Mesodermal cell (in vitro differentiated cells): ENCODE measurements at regions not wholly inside any gene's neighbourhood (a gene's known extent, or its start where the extent isn't known, plus 50 kb on each side); places are given as distances from the start of the nearest gene placed in this dataset.

Experiments
- H3K27ac ChIP-seq: 2 replicates; pipeline ENCODE4 v1.7.0; 2013; ENCODE audit warnings: mild to moderate bottlenecking, low read depth, low read length, moderate library complexity; ENCODE audit not compliant: severe bottlenecking
- H3K36me3 ChIP-seq: 2 replicates; pipeline ENCODE4 v1.7.1; 2013; ENCODE audit warnings: mild to moderate bottlenecking, low read length, moderate library complexity; ENCODE audit not compliant: control insufficient read depth, insufficient read depth
- H3K4me1 ChIP-seq: one replicate; pipeline ENCODE4 v1.7.1; 2013; ENCODE audit warnings: mild to moderate bottlenecking, low read length; ENCODE audit not compliant: insufficient read depth, control insufficient read depth, poor library complexity, severe bottlenecking
- H3K4me3 ChIP-seq: 2 replicates; pipeline ENCODE4 v1.7.0; 2013; ENCODE audit warnings: low read length, control low read depth, mild to moderate bottlenecking; ENCODE audit not compliant: insufficient read depth, poor library complexity, severe bottlenecking; ENCODE audit errors: extremely low read depth
- H3K9me3 ChIP-seq: 2 replicates; pipeline ENCODE4 v1.7.1; 2013; ENCODE audit warnings: mild to moderate bottlenecking, low read length, moderate library complexity; ENCODE audit not compliant: control insufficient read depth
- WGBS, 2 experiments: methylation state at CpG; one replicate each; pipeline ENCODE4 v1.1.5; 2013; ENCODE audit warnings: missing lambda C conversion rate in 2 of 2; ENCODE audit not compliant: insufficient coverage in 2 of 2; 5-methylcytosine and 5-hydroxymethylcytosine counted together

DNA sequence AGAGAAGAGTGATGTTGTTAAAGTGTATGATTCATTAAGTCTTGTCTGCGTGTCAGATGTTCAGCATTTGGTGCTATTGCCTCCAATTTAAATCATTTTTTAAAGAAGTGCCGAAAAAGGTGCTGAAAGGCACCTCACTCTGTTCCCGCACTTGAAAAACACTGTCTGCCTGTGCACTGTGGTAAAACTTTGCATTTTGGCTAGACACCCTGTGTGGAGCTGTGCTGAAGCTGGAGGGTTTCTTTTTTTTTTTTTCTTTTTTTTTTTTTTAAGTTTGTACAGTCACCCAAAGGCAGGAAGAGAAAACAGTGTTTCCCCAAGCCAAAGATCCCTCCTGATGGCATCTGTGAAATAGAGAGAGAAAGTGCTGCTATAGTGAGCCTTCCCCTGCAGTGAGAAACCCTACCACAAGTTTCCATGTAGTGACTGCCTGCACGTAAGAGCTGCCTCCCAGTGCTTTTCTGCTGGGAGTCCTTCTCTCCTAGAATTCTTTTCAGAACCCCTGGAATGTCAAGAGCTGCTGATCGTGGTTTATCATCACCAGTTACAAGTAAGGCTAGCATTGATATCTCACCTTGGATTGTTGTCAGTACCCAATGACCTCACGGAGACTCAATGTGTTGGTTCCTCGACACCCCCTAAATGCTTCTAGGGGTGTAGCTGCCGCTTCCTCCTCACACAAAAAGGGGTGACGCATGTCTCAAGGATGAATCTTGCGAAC, 116.0 kb upstream of the SOX9 start:
- 88 to 89% methylated on average over 8 to 9 of the region's 10 CpGs for WGBS, 2 experiments
- H3K4me1 ChIP-seq = no peaks in the 10 kb centered on the region
- no peaks in the 10 kb centered on the region for H3K36me3 ChIP-seq
- no peak overlapping the region for H3K4me3 ChIP-seq
- no peak overlapping the region for H3K27ac ChIP-seq
- H3K9me3 ChIP-seq = no peaks in the 10 kb centered on the region

DNA sequence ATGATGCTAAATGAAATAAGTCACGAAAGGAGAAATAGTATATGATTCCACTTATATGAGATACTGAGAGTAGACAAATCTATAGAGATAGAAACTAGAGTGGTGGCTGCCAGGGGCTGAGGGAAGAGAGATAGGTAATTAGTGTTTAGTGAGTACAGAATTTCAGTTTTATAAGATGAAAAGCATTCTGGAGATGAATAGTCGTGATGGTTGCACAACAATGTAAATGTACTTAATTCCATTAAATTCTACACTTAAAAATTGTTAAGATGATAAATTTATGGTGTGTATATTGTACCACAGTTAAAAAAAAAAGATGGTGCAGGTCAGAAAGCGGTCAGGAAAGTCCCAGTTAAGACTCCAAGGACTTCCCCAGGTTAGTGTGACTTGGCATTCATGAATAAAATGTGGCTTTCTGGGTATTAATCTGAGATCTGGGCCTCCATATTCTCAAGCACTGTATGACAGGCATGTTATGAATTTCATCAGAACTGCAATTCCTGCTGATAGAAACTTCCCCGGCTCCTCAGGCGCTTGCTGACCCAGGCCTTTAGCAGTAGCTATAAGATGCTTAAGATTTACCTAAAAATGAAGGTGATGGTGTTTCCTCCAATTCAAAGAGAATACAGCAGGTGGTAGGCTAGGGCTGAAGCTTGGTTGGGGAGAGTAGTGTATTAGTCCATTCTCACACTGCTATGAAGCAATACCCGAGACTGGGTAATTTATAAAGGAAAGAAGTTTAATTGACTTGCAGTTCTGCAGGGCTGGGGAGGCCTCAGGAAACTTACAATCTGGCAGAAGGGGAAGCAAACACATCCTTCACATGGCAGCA, 115.3 kb upstream of the SOX9 start:
- no peaks in the 10 kb centered on the region for H3K36me3 ChIP-seq
- no peaks in the 10 kb centered on the region for H3K9me3 ChIP-seq
- no peak overlapping the region for H3K27ac ChIP-seq
- 95 to 100% methylated on average over 4 of the region's 6 CpGs for WGBS, 2 experiments
- no peak overlapping the region for H3K4me3 ChIP-seq
- no peaks in the 10 kb centered on the region for H3K4me1 ChIP-seq

DNA sequence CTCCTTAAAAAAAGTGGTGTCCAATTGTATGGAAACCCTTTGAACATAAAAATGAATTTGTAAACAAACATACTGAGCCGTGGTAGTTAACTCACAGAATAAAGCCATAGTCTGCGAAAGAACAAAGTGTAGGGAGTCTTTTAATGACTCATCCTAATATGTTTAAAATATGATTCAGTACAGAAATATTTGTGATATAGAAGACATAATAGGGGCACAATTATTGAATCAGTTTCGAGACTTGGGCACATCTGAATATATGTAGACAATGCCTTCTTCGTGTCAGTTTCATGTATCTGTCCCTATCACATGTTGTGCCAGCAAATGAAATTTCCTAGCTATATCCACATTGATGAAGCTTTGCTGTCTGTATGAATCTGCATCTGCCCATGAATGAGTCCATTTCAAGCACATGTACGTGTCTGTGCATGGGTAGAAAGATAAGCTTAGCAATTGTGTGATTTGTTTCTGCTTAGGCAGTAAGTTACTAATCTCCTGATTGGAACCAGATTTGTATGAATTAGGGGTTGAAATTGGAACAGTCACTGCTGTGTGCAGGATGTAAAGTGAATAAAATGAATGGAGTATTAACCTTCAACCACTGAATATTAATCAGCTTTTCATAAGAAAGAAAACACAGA, 112.5 kb upstream of the SOX9 start:
- Histone ChIP-seq H3K36me3 (no peaks in the 10 kb centered on the region), H3K4me1 (no peaks in the 10 kb centered on the region), H3K9me3 (no peaks in the 10 kb centered on the region), H3K4me3 (no peak overlapping the region), H3K27ac (no peak overlapping the region)
- 80 to 95% methylated on average over 2 to 3 of the region's 5 CpGs for WGBS, 2 experiments

DNA sequence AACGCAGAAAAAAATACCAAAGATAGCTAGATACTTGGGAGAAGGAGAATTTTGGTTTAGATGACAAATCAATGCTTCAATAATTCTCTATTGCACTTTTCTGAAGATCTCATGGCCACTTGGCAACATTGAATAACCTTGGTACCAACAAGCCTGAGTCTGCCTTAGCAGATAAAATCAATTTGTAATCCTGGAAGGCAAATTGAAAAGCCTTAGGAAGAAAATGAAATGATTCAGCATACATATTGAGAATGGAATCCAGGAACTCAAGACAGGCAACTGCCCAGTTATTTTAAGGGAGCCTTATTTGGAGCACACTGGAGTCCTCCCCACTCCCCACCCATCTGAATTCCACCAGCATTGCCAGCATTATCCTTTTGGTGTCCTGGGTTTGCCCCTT, 109.3 kb upstream of the SOX9 start:
- Histone ChIP-seq H3K9me3 (no peaks in the 10 kb centered on the region), H3K4me3 (no peak overlapping the region), H3K36me3 (no peaks in the 10 kb centered on the region), H3K27ac (no peak overlapping the region), H3K4me1 (no peaks in the 10 kb centered on the region)
- no CpG with 5 or more reads among the region's 1 CpG for WGBS, 2 experiments

DNA sequence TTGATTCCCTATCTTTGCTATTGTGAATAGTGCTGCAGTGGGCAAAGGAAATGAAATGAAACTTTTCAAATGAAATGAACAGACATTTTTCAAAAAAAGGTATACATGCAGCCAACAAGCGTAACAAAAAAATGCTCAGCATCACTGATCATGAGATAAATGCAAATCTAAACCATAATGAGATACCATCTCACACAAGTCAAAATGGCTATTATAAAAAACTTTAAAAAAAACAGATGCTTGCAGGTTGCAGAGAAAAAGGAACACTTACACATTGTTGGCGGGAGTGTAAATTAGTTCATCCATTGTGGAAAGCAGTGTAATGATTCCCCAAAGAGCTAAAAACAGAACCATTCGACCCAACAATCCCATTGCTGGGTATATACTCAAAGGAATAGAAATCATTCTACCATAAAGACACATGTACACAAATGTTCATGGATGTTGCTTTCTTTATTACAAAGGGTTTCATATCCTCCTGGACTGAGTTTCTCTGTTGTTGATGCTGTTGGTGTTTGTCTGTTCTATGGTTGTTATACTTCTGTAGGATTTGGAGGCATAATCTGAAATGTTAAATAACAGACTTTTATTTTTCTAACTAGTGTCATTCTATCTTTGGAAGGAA, 99.3 kb upstream of the SOX9 start:
- WGBS, 2 experiments = no CpG with 5 or more reads among the region's 3 CpGs
- Histone ChIP-seq H3K9me3 (no peaks in the 10 kb centered on the region), H3K36me3 (no peaks in the 10 kb centered on the region), H3K4me1 (no peaks in the 10 kb centered on the region), H3K4me3 (no peak overlapping the region), H3K27ac (no peak overlapping the region)

DNA sequence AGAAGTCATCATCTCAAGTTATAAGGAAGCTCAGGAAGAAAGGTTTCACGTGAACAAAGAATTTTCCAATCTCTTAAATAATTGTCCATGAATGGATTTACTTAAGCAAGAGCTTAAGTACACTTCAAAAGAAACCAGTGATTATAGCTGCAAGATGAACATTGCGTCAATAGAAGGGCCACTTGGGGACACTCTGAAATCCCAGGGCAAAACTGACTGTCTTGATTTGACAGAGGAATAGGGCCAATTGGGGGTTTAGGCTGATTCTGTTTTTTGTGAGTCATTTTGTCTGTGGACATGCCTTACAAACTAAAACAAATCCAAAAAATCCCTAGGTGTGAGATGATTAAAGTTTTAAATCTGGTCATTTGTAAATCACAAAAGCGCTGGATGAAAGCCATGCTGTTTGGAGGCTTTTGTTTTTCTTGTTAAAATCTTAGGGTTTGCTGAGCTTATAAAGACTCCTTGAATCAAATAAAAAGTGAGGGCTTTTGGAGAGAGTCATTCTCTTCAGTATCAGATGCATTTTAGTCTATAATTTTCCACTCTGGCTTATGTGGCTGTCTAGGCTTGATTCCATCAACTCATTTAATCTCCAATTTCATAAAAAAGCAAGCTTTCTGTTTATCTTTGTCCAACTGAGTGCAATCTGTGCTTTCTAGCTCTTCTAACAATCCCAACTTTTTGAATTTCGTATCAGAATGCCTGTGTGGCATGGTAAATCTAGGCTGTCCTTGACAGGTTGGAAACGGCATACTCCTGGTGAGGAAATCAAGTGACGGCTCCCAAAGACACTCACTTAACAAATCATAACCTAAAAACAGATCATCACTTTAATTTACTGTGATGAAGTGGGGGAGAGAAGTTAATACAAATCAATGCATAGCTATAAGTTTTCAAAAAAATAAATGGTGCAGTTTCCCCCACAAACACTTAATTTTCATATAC, 98.2 kb upstream of the SOX9 start:
- Histone ChIP-seq H3K4me3 (no peak overlapping the region), H3K9me3 (no peaks in the 10 kb centered on the region), H3K4me1 (no peaks in the 10 kb centered on the region), H3K27ac (no peak overlapping the region), H3K36me3 (no peaks in the 10 kb centered on the region)
- 90 to 100% methylated on average over 2 of the region's 6 CpGs for WGBS, 2 experiments

DNA sequence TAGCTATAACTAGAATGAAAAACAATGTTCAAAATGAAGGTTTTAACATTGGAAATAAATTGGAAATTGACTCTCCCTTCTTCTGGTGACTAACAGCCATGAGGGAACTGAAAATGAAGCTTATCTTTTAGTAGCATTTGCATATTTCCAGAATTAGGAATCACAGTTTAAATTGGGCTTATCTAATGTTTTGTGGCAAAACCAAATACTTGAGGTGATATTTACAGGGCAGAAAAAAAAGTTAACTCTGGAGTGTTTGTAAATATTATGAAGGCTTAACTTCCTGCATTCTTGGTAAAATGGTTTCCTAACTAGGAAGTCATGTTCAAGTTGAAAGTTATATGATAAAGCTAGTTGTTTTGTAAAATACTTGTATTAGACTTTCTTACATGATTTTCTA, 96.4 kb upstream of the SOX9 start:
- Histone ChIP-seq H3K36me3 (no peaks in the 10 kb centered on the region), H3K9me3 (no peaks in the 10 kb centered on the region), H3K27ac (no peak overlapping the region), H3K4me3 (no peak overlapping the region), H3K4me1 (no peaks in the 10 kb centered on the region)

DNA sequence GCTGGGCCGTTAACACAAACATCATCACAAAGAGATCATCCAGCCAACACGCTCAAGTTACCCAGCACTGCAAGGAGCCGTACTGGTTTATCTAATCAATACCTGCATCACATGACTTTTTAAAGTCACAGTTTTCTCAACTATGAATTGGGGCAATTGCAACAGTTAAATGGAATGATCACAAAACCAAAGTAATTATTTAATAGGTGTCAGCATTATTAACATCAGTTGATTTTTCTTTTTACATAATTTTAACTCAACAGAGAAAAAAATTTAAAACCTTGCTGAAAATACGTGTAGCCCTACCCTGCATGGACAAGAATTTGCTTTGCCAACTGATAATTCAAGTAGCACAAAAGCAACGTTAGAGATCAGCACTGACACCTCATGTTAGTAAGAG, 95.7 kb upstream of the SOX9 start:
- Histone ChIP-seq H3K9me3 (no peaks in the 10 kb centered on the region), H3K4me3 (no peak overlapping the region), H3K36me3 (no peaks in the 10 kb centered on the region), H3K27ac (no peak overlapping the region), H3K4me1 (no peaks in the 10 kb centered on the region)
- WGBS, 2 experiments = 73 to 85% methylated on average over 2 to 4 of the region's 5 CpGs

DNA sequence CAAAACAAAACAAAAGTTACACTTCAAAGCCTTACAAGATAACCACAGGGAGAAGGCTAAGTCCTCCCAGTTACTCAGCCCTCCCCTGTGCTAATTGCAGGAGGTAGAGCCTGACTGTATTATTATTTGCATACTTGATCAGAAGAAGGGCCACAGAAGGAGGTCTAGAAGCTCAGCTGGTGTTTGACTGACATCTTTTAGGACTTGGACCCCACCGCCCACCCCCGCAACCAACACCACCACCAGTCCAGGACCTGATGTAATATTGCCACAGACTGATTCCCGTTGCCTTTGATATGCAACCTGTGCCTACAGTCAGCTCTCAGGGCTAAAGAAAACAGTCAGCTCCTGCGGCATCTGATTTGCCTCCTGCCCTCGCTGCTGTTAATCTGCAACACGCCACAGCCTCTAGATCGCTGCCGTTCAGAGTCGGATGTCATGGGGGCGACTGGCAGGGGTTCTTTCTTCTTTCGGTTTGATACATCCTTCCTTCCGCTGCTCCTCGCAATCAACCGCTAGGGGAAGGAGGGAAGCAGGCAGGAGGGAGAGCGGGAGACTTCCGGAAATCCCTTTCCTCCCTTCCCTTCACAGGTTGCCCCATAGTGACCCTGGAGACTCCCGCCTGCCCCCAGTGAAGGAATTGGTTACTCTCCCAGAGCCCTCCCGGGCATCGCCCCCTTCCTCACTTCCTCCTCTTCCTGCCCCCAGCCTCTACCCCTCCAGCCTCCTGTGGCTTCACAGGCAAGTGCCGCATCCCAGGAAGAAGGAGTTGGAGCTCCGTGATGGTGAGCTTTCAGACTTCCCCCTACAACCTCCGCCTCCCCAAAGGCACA, 90.5 kb upstream of the SOX9 start:
- peak overlapping the region; percentile 35 for H3K4me3 ChIP-seq
- 3 to 5% methylated on average over 7 to 17 of the region's 22 CpGs for WGBS, 2 experiments
- H3K27ac ChIP-seq = peak overlapping the region; percentile 68
- no peaks in the 10 kb centered on the region for H3K4me1 ChIP-seq
- H3K9me3 ChIP-seq = no peaks in the 10 kb centered on the region
- no peaks in the 10 kb centered on the region for H3K36me3 ChIP-seq
